T1000 (cell line): ENCODE measurements at regions not wholly inside any gene's neighbourhood (a gene's known extent, or its start where the extent isn't known, plus 50 kb on each side); places are given as distances from the start of the nearest gene placed in this dataset.

ENCODE experiments used
- DNase-seq: peaks from one replicate; lab custom pipeline; 2025; ENCODE audit warnings: mixed read lengths; lab: John Stamatoyannopoulos, UW

GRCh38 chr21:41671859-41672542 is 94.9 kb downstream of the RIPK4 start:
- DNase-seq, result no peak

- no peak for DNase-seq
Observed at GRCh38 chr21:41671212-41671762, 95.6 kb downstream of the RIPK4 start.

- no peak for DNase-seq
Observed at GRCh38 chr21:41670056-41670805, 96.6 kb downstream of the RIPK4 start.

GRCh38 chr21:41669533-41669830 is 97.4 kb downstream of the RIPK4 start:
- no peak for DNase-seq

- DNase-seq, result no peak
Observed at GRCh38 chr21:41668686-41669532, 97.9 kb downstream of the RIPK4 start.

GRCh38 chr21:41668051-41668541 is 98.8 kb downstream of the RIPK4 start:
- DNase-seq, result no peak

GRCh38 chr21:41667136-41667535 is 99.7 kb downstream of the RIPK4 start:
- no peak for DNase-seq

GRCh38 chr21:41666641-41667081 is 100.2 kb downstream of the RIPK4 start:
- no peak for DNase-seq

GRCh38 chr21:41665766-41666595 is 100.9 kb downstream of the RIPK4 start:
- no peak for DNase-seq

- no peak for DNase-seq
Observed at GRCh38 chr21:41664881-41665765, 101.7 kb downstream of the RIPK4 start.

GRCh38 chr21:41663805-41664788 is 102.8 kb downstream of the RIPK4 start:
- no peak for DNase-seq

- no peak for DNase-seq
Observed at GRCh38 chr21:41662761-41663160, 104.1 kb downstream of the RIPK4 start.

GRCh38 chr21:41662161-41662560 is 104.7 kb downstream of the RIPK4 start:
- DNase-seq, result no peak

GRCh38 chr21:41660748-41661147 is 106.1 kb downstream of the RIPK4 start:
- DNase-seq, result no peak

GRCh38 chr21:41659791-41660560 is 106.9 kb downstream of the RIPK4 start:
- DNase-seq, result no peak

- DNase-seq, result no peak
Observed at GRCh38 chr21:41656946-41657525, 109.8 kb downstream of the RIPK4 start.

- no peak for DNase-seq
Observed at GRCh38 chr21:41655259-41655658, 111.6 kb downstream of the RIPK4 start.

- no peak for DNase-seq
Observed at GRCh38 chr21:41653954-41654491, 112.8 kb downstream of the RIPK4 start.
